GM23338 (cell line): ENCODE measurements at regions not wholly inside any gene's neighbourhood (a gene's known extent, or its start where the extent isn't known, plus 50 kb on each side); places are given as distances from the start of the nearest gene placed in this dataset.

ENCODE experiments used
- ATAC-seq: fragments of 200-7000 bp; cut with Tn5 transposase; 3 replicates; pipeline ENCODE4 v1.9.1; 2020
- DNase-seq: peaks from one replicate; pipeline ENCODE4 v3.0.0-alpha.2; 2015; ENCODE audit warnings: low spot score
- H2AFZ ChIP-seq: fragments of 200-600 bp; sonication (generic); 2 replicates; pipeline ENCODE4 v1.8.0; 2016; ENCODE audit warnings: antibody characterized with exemption, mild to moderate bottlenecking, moderate library complexity
- H3F3A ChIP-seq: fragments of 200-600 bp; sonication (generic); replicated peaks from 2 replicates; pipeline ENCODE4 v1.8.0; 2017; ENCODE audit warnings: antibody characterized with exemption, mixed run types, low read depth
- H3K27ac ChIP-seq: fragments of 200-600 bp; sonication (generic); 2 replicates; pipeline ENCODE4 v1.6.1; 2016; ENCODE audit warnings: low read depth
- H3K27me3 ChIP-seq: fragments of 200-600 bp; sonication (generic); 2 replicates; pipeline ENCODE4 v1.8.0; 2016; ENCODE audit warnings: mild to moderate bottlenecking, mixed run types, moderate library complexity; ENCODE audit not compliant: insufficient read depth
- H3K36me3 ChIP-seq: fragments of 200-600 bp; sonication (generic); 2 replicates; pipeline ENCODE4 v1.8.0; 2016; ENCODE audit warnings: mild to moderate bottlenecking; ENCODE audit not compliant: insufficient read depth
- H3K4me1 ChIP-seq: fragments of 200-600 bp; sonication (generic); 2 replicates; pipeline ENCODE4 v1.8.0; 2016; ENCODE audit warnings: mild to moderate bottlenecking, moderate library complexity; ENCODE audit not compliant: insufficient read depth
- H3K4me2 ChIP-seq: fragments of 200-600 bp; sonication (generic); 2 replicates; pipeline ENCODE4 v1.7.1; 2017; ENCODE audit warnings: mixed run types
- H3K4me3 ChIP-seq: fragments of 200-600 bp; sonication (generic); 2 replicates; pipeline ENCODE4 v1.6.1; 2016; ENCODE audit warnings: mixed run types
- H3K79me2 ChIP-seq: fragments of 200-600 bp; sonication (generic); replicated peaks from 2 replicates; pipeline ENCODE4 v1.8.0; 2017; ENCODE audit warnings: mild to moderate bottlenecking; ENCODE audit not compliant: insufficient read depth
- H3K9me2 ChIP-seq: fragments of 200-600 bp; sonication (generic); 2 replicates; pipeline ENCODE4 v1.8.0; 2017; ENCODE audit not compliant: insufficient read depth
- H4K20me1 ChIP-seq: fragments of 200-600 bp; sonication (generic); replicated peaks from 2 replicates; pipeline ENCODE4 v1.8.0; 2017; ENCODE audit warnings: mild to moderate bottlenecking; ENCODE audit not compliant: insufficient read depth
- H3K27ac Mint-ChIP-seq: 2 replicates; pipeline ENCODE4 v1.8.0; 2020; ENCODE audit warnings: inconsistent platforms, mild to moderate bottlenecking, moderate library complexity, mixed read lengths
- H3K27me3 Mint-ChIP-seq: 3 replicates; pipeline ENCODE4 v1.8.0; 2022; ENCODE audit warnings: low read depth, mild to moderate bottlenecking, moderate library complexity, mixed read lengths, inconsistent platforms; ENCODE audit not compliant: insufficient read depth, poor library complexity
- H3K36me3 Mint-ChIP-seq: 3 replicates; pipeline ENCODE4 v1.8.0; 2021; ENCODE audit warnings: low read depth, mild to moderate bottlenecking, inconsistent platforms, moderate library complexity, mixed read lengths
- H3K4me1 Mint-ChIP-seq: 3 replicates; pipeline ENCODE4 v1.8.0; 2020; ENCODE audit warnings: mild to moderate bottlenecking, inconsistent platforms, mixed read lengths
- H3K4me3 Mint-ChIP-seq: 3 replicates; pipeline ENCODE4 v1.8.0; 2021; ENCODE audit warnings: moderate library complexity, mild to moderate bottlenecking, inconsistent platforms, mixed read lengths
- H3K9me3 Mint-ChIP-seq: 3 replicates; pipeline ENCODE4 v1.8.0; 2020; ENCODE audit warnings: moderate library complexity, mild to moderate bottlenecking, inconsistent platforms, mixed read lengths
- EZH2phosphoT487 ChIP-seq: fragments of 200-600 bp; sonication (generic); IDR thresholded peaks from one replicate; pipeline ENCODE4 v1.8.1; 2018; ENCODE audit warnings: antibody characterized with exemption; ENCODE audit not compliant: unreplicated experiment
- JUNB ChIP-seq: IDR thresholded peaks from one replicate; pipeline ENCODE4 v1.6.1; 2016; ENCODE audit warnings: antibody characterized with exemption; ENCODE audit not compliant: unreplicated experiment
- STAT1 ChIP-seq: IDR thresholded peaks from one replicate; pipeline ENCODE4 v1.6.1; 2016; ENCODE audit warnings: antibody characterized with exemption; ENCODE audit not compliant: unreplicated experiment
- TF ChIP-seq, protein P1 (sequence below): IDR thresholded peaks from 2 replicates; pipeline ENCODE4 v1.6.1; 2016; ENCODE audit warnings: antibody characterized with exemption
- TF ChIP-seq, protein P2 (sequence below), 2 experiments: fragments of 200-600 bp in 1 of 2; sonication (generic) in 1 of 2; conservative IDR thresholded peaks; 2 replicates each; pipeline versions ENCODE4 v1.5.1 to v1.6.1; 2016 to 2017; ENCODE audit warnings: antibody characterized with exemption in 2 of 2, low read depth in 2 of 2, mild to moderate bottlenecking in 2 of 2, moderate library complexity in 1 of 2
- TF ChIP-seq, protein P3 (sequence below): fragments of 250-450 bp; sonication (Bioruptor Pico); IDR thresholded peaks from 2 replicates; pipeline ENCODE4 v1.5.0; 2020; ENCODE audit warnings: mild to moderate bottlenecking, moderate library complexity

DNA sequence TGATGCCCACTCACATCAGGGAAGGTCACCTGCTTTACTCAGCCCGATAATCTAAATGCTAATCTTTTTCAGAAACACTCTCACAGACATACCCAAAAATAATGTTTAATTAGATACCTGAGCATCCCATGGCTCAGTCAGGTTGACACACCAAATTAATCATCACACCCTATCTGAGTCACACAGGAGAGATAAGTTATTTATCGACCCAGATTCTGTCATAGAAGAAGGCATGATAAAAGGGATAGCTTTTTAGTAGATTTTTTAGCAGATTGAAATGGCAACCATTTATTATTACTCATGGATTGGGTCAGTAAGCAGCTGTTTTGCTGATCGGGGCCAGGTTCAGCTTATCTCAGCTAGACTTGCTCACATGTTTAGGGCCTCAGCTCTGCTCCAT is 97.8 kb upstream of the TYRP1 start:
- Histone ChIP-seq H3K4me1 (no peaks in the 10 kb centered on the region), H3K27ac (no peak overlapping the region), H3K79me2 (no peaks in the 10 kb centered on the region), H4K20me1 (no peaks in the 10 kb centered on the region), H3K4me2 (no peak overlapping the region), H3K27me3 (no peaks in the 10 kb centered on the region), H3K9me2 (no peaks in the 10 kb centered on the region), H3F3A (no peaks in the 10 kb centered on the region), H3K4me3 (no peak overlapping the region), H3K36me3 (no peaks in the 10 kb centered on the region), H2AFZ (0 out of 2 replicates have a peak overlapping the region, but pooled peaks have one; percentile 43)
- no peak for ATAC-seq
- Mint-ChIP-seq H3K9me3 (no peaks in the 10 kb centered on the region), H3K27ac (no peak overlapping the region), H3K4me1 (no peaks in the 10 kb centered on the region), H3K36me3 (no peaks in the 10 kb centered on the region), H3K27me3 (no peaks in the 10 kb centered on the region), H3K4me3 (no peak overlapping the region)
- no peak for TF ChIP-seq STAT1
- no peak for TF ChIP-seq JUNB
- no peak for TF ChIP-seq EZH2phosphoT487
- TF ChIP-seq, protein P1, sequence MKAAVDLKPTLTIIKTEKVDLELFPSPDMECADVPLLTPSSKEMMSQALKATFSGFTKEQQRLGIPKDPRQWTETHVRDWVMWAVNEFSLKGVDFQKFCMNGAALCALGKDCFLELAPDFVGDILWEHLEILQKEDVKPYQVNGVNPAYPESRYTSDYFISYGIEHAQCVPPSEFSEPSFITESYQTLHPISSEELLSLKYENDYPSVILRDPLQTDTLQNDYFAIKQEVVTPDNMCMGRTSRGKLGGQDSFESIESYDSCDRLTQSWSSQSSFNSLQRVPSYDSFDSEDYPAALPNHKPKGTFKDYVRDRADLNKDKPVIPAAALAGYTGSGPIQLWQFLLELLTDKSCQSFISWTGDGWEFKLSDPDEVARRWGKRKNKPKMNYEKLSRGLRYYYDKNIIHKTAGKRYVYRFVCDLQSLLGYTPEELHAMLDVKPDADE: no peak
- TF ChIP-seq, protein P2, sequence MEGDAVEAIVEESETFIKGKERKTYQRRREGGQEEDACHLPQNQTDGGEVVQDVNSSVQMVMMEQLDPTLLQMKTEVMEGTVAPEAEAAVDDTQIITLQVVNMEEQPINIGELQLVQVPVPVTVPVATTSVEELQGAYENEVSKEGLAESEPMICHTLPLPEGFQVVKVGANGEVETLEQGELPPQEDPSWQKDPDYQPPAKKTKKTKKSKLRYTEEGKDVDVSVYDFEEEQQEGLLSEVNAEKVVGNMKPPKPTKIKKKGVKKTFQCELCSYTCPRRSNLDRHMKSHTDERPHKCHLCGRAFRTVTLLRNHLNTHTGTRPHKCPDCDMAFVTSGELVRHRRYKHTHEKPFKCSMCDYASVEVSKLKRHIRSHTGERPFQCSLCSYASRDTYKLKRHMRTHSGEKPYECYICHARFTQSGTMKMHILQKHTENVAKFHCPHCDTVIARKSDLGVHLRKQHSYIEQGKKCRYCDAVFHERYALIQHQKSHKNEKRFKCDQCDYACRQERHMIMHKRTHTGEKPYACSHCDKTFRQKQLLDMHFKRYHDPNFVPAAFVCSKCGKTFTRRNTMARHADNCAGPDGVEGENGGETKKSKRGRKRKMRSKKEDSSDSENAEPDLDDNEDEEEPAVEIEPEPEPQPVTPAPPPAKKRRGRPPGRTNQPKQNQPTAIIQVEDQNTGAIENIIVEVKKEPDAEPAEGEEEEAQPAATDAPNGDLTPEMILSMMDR (conservative IDR thresholded peaks at IDR 0.05; ENCODE audit: low read depth in 2 of 2): no peak
- TF ChIP-seq, protein P3, sequence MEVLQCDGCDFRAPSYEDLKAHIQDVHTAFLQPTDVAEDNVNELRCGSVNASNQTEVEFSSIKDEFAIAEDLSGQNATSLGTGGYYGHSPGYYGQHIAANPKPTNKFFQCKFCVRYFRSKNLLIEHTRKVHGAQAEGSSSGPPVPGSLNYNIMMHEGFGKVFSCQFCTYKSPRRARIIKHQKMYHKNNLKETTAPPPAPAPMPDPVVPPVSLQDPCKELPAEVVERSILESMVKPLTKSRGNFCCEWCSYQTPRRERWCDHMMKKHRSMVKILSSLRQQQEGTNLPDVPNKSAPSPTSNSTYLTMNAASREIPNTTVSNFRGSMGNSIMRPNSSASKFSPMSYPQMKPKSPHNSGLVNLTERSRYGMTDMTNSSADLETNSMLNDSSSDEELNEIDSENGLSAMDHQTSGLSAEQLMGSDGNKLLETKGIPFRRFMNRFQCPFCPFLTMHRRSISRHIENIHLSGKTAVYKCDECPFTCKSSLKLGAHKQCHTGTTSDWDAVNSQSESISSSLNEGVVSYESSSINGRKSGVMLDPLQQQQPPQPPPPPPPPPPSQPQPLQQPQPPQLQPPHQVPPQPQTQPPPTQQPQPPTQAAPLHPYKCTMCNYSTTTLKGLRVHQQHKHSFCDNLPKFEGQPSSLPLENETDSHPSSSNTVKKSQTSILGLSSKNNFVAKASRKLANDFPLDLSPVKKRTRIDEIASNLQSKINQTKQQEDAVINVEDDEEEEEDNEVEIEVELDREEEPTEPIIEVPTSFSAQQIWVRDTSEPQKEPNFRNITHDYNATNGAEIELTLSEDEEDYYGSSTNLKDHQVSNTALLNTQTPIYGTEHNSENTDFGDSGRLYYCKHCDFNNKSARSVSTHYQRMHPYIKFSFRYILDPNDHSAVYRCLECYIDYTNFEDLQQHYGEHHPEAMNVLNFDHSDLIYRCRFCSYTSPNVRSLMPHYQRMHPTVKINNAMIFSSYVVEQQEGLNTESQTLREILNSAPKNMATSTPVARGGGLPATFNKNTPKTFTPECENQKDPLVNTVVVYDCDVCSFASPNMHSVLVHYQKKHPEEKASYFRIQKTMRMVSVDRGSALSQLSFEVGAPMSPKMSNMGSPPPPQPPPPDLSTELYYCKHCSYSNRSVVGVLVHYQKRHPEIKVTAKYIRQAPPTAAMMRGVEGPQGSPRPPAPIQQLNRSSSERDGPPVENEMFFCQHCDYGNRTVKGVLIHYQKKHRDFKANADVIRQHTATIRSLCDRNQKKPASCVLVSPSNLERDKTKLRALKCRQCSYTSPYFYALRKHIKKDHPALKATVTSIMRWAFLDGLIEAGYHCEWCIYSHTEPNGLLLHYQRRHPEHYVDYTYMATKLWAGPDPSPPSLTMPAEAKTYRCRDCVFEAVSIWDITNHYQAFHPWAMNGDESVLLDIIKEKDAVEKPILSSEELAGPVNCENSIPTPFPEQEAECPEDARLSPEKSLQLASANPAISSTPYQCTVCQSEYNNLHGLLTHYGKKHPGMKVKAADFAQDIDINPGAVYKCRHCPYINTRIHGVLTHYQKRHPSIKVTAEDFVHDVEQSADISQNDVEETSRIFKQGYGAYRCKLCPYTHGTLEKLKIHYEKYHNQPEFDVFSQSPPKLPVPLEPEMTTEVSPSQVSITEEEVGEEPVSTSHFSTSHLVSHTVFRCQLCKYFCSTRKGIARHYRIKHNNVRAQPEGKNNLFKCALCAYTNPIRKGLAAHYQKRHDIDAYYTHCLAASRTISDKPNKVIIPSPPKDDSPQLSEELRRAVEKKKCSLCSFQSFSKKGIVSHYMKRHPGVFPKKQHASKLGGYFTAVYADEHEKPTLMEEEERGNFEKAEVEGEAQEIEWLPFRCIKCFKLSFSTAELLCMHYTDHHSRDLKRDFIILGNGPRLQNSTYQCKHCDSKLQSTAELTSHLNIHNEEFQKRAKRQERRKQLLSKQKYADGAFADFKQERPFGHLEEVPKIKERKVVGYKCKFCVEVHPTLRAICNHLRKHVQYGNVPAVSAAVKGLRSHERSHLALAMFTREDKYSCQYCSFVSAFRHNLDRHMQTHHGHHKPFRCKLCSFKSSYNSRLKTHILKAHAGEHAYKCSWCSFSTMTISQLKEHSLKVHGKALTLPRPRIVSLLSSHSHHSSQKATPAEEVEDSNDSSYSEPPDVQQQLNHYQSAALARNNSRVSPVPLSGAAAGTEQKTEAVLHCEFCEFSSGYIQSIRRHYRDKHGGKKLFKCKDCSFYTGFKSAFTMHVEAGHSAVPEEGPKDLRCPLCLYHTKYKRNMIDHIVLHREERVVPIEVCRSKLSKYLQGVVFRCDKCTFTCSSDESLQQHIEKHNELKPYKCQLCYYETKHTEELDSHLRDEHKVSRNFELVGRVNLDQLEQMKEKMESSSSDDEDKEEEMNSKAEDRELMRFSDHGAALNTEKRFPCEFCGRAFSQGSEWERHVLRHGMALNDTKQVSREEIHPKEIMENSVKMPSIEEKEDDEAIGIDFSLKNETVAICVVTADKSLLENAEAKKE (CRISPR knock-in tag): no peak
- no peak for DNase-seq
